Central memory CD4-positive, alpha-beta T cell (primary cell): ENCODE measurements at regions not wholly inside any gene's neighbourhood (a gene's known extent, or its start where the extent isn't known, plus 50 kb on each side); places are given as distances from the start of the nearest gene placed in this dataset.
"Not testable (repeated sequence)": the region's sequence is repeated elsewhere in the genome, so short reads cannot be mapped to it uniquely, and the experiment has no call there.

Experiments
- DNase-seq: peaks from one replicate; pipeline ENCODE4 v3.0.0; 2022

GRCh38 chr14:71448431-71449315 lies 483.6 kb upstream of the RGS6 start:
- DNase-seq, result no peak

- no peak for DNase-seq
Observed at GRCh38 chr14:71449316-71450055, 482.7 kb upstream of the RGS6 start.

- no peak for DNase-seq
Observed at GRCh38 chr14:71451501-71451900, 480.7 kb upstream of the RGS6 start.

- no peak for DNase-seq
Observed at GRCh38 chr14:71452539-71452938, 479.7 kb upstream of the RGS6 start.

GRCh38 chr14:71452987-71453386 lies 479.2 kb upstream of the RGS6 start:
- DNase-seq, result no peak

- no peak for DNase-seq
Observed at GRCh38 chr14:71454010-71454409, 478.2 kb upstream of the RGS6 start.

- DNase-seq, result no peak
Observed at GRCh38 chr14:71454513-71455332, 477.5 kb upstream of the RGS6 start.

GRCh38 chr14:71460091-71460490 lies 472.1 kb upstream of the RGS6 start:
- DNase-seq, result no peak

- not testable (repeated sequence) for DNase-seq
Observed at GRCh38 chr14:71461617-71462016, 470.6 kb upstream of the RGS6 start.

GRCh38 chr14:71463807-71464206 lies 468.4 kb upstream of the RGS6 start:
- DNase-seq, result no peak

- no peak for DNase-seq
Observed at GRCh38 chr14:71464840-71465239, 467.4 kb upstream of the RGS6 start.

- DNase-seq, result no peak
Observed at GRCh38 chr14:71465316-71465715, 466.9 kb upstream of the RGS6 start.

- DNase-seq, result no peak
Observed at GRCh38 chr14:71466251-71466650, 466.0 kb upstream of the RGS6 start.

GRCh38 chr14:71466946-71467345 lies 465.3 kb upstream of the RGS6 start:
- no peak for DNase-seq

- DNase-seq, result no peak
Observed at GRCh38 chr14:71467361-71467811, 464.8 kb upstream of the RGS6 start.

- no peak for DNase-seq
Observed at GRCh38 chr14:71468701-71469100, 463.5 kb upstream of the RGS6 start.

- DNase-seq, result no peak
Observed at GRCh38 chr14:71469643-71470335, 462.4 kb upstream of the RGS6 start.

GRCh38 chr14:71471634-71472355 lies 460.4 kb upstream of the RGS6 start:
- DNase-seq, result no peak

- DNase-seq, result no peak
Observed at GRCh38 chr14:71472356-71473340, 459.6 kb upstream of the RGS6 start.

GRCh38 chr14:71473843-71474242 lies 458.4 kb upstream of the RGS6 start:
- no peak for DNase-seq
